K562 (cell line): ENCODE measurements at regions not wholly inside any gene's neighbourhood (a gene's known extent, or its start where the extent isn't known, plus 50 kb on each side); places are given as distances from the start of the nearest gene placed in this dataset.
"Not testable (repeated sequence)": the region's sequence is repeated elsewhere in the genome, so short reads cannot be mapped to it uniquely, and the experiment has no call there.

Source experiments
- ATAC-seq: fragments of 200-7000 bp; cut with Tn5 transposase; 3 replicates; pipeline ENCODE4 v1.9.1; 2020; ENCODE audit warnings: moderate library complexity
- BruUV-seq: library from RNA; stranded (reverse); fragments of 400-500 nt; replicated peaks from 2 replicates; lab custom pipeline; 2021; lab: Mats Ljungman, UMichigan
- CTCF ChIA-PET: fragments of 300-600 bp; formaldehyde crosslinking; extraction: SDS; loops from one replicate; lab custom pipeline; 2021; ENCODE audit warnings: low intra/inter-chr PET ratio; lab: Yijun Ruan, JAX
- POLR2A ChIA-PET: fragments of 300-600, 350-650 bp; sonication (Branson Sonifier 250); formaldehyde crosslinking; extraction: SDS; loops from one replicate; lab custom pipeline; 2021; ENCODE audit warnings: antibody characterized with exemption, inconsistent platforms; lab: Yijun Ruan, JAX
- DNase-seq, 4 experiments: peaks; one replicate each; pipeline versions ENCODE4 v3.0.0 to v3.0.0-alpha.2; 2011 to 2018; ENCODE audit warnings: low spot score in 3 of 4, mixed read lengths in 3 of 4; ENCODE audit errors: extremely low read depth in 1 of 4
- FAIRE-seq: peaks from 2 replicates; lab custom pipeline; 2011; peaks lifted over from hg19 to GRCh38; lab: Jason Lieb, UNC
- H2AFZ ChIP-seq: 2 replicates; pipeline ENCODE4 v1.6.0; 2011; ENCODE audit warnings: low read depth, low read length, control low read depth, inconsistent platforms
- H3K27ac ChIP-seq: fragments of 200-600 bp; 3 replicates; pipeline ENCODE4 v1.8.0; 2011; ENCODE audit warnings: low read depth, mild to moderate bottlenecking, control low read depth, inconsistent platforms, low read length, moderate library complexity, mixed read lengths; ENCODE audit errors: extremely low read depth
- H3K27me3 ChIP-seq, 2 experiments: fragments of 300-600 bp in 1 of 2; 2 replicates in 1 of 2; 3 replicates in 1 of 2; pipeline versions ENCODE4 v1.6.0 to v1.8.0; 2011; ENCODE audit warnings: inconsistent platforms in 2 of 2, low read length in 2 of 2, mild to moderate bottlenecking in 1 of 2, mixed read lengths in 1 of 2, moderate library complexity in 1 of 2; ENCODE audit not compliant: control insufficient read depth in 2 of 2, insufficient read depth in 2 of 2
- H3K36me3 ChIP-seq: fragments of 300-600 bp; 3 replicates; pipeline ENCODE4 v1.8.0; 2011; ENCODE audit warnings: mild to moderate bottlenecking, low read length, inconsistent platforms; ENCODE audit not compliant: control insufficient read depth, insufficient read depth
- H3K4me1 ChIP-seq, 2 experiments: fragments of 200-600 bp in 1 of 2; replicated peaks in 1 of 2; 2 replicates in 1 of 2; 3 replicates in 1 of 2; pipeline versions ENCODE4 v1.5.1 to v1.8.0; 2011; ENCODE audit warnings: inconsistent platforms in 2 of 2, low read length in 2 of 2, mild to moderate bottlenecking in 1 of 2, mixed read lengths in 1 of 2, moderate library complexity in 1 of 2; ENCODE audit not compliant: control insufficient read depth in 2 of 2, insufficient read depth in 2 of 2
- H3K4me2 ChIP-seq: 2 replicates; pipeline ENCODE4 v1.6.1; 2011; ENCODE audit warnings: low read length, control low read depth, inconsistent platforms, mixed read lengths; ENCODE audit not compliant: insufficient read depth
- H3K4me3 ChIP-seq: fragments of 200-600 bp; sonication (generic), shearing (Covaris generic); 2 replicates; pipeline ENCODE4 v1.5.1; 2016; ENCODE audit warnings: control low read depth, inconsistent platforms
- H3K79me2 ChIP-seq: fragments of 200-600 bp; 3 replicates; pipeline ENCODE4 v1.8.0; 2011; ENCODE audit warnings: low read length, inconsistent platforms; ENCODE audit not compliant: control insufficient read depth, insufficient read depth
- H3K9ac ChIP-seq, 2 experiments: 2 replicates each; pipeline versions ENCODE4 v1.6.0 to v1.6.1; 2011; ENCODE audit warnings: low read depth in 2 of 2, low read length in 2 of 2, control low read depth in 1 of 2, inconsistent platforms in 1 of 2, mild to moderate bottlenecking in 1 of 2, mixed read lengths in 1 of 2; ENCODE audit not compliant: insufficient read depth in 1 of 2
- H3K9me1 ChIP-seq: one replicate; pipeline ENCODE4 v1.6.0; 2011; ENCODE audit warnings: inconsistent platforms, mild to moderate bottlenecking, low read length, moderate library complexity; ENCODE audit not compliant: control insufficient read depth, insufficient read depth
- H3K9me3 ChIP-seq: replicated peaks from 2 replicates; pipeline ENCODE4 v1.5.1; 2011; ENCODE audit warnings: low read depth, low read length, inconsistent platforms; ENCODE audit not compliant: control insufficient read depth, insufficient read depth
- H4K20me1 ChIP-seq: replicated peaks from 2 replicates; pipeline ENCODE4 v1.6.1; 2011; ENCODE audit warnings: low read length, inconsistent platforms, mixed read lengths; ENCODE audit not compliant: control insufficient read depth, insufficient read depth
- HEY1 ChIP-seq: fragments of 250-450 bp; sonication (Bioruptor Pico); IDR thresholded peaks from 2 replicates; pipeline ENCODE4 v1.5.0; 2020; ENCODE audit warnings: mild to moderate bottlenecking, moderate library complexity, borderline replicate concordance
- NFIC ChIP-seq: fragments of 450-650 bp; IDR thresholded peaks from 2 replicates; pipeline ENCODE4 v1.6.1; 2017; ENCODE audit warnings: mild to moderate bottlenecking, inconsistent platforms
- NFIX ChIP-seq: fragments of 250-450 bp; sonication (Bioruptor Pico); IDR thresholded peaks from 2 replicates; pipeline ENCODE4 v1.4.0; 2020; ENCODE audit warnings: low read depth, mild to moderate bottlenecking, moderate library complexity
- WGBS: fragments of 100-300 bp; shearing (Covaris generic); methylation state at CpG from one replicate; pipeline ENCODE4 v1.1.6; 2016; ENCODE audit warnings: low coverage, mixed read lengths; ENCODE audit not compliant: insufficient coverage; ENCODE audit errors: missing lambda C conversion rate; 5-methylcytosine and 5-hydroxymethylcytosine counted together
- in situ Hi-C: fragments of 300-500 bp; cut with MboI; formaldehyde crosslinking; loops from 4 replicates; pipeline ENCODE4 v1.15.0; 2018; ENCODE audit warnings: inconsistent platforms, mixed read lengths
- intact Hi-C: fragments of 100-400 bp; cut with micrococcal nuclease; formaldehyde crosslinking; loops from 2 replicates; pipeline ENCODE4 v1.14.2; 2022

DNA sequence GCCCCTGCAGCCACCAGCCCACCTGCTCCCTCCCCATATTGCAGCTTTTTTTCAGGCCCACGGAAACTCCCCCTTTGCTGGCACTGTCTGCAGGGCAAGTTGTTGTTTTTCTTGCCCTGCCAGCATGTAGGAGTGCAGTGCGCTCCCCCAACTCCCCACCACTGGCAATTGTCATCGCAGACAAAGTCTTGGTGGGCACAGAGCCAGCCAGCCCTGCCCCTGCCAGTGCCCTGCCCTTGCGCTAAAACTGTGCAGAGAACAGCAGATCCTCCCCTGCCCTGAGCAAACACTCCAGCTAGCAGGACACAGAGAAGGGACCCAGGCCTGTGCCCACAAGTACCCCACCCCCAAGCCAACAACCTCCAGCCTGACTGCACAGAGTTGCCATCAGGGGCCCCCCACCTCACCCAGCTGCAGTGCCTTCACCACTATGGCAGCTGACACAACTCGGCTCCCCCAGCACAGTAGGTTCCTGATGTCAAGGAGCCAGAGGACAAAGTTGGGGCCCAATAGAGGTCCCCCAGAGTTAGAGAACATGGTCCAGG, 158.1 kb upstream of the ARHGAP42 start:
- Histone ChIP-seq H3K9ac (no peak overlapping the region), H4K20me1 (no peaks in the 10 kb centered on the region), H3K27me3 (no peaks in the 10 kb centered on the region)
- ChIA-PET POLR2A (interaction anchor here (0.5 to 0.8 kb wide), 2 partner anchors 15 to 43 kb away, joined by 3 read pairs; no protein-coding TSS in a partner anchor), CTCF (no interaction called here)
- no peak for TF ChIP-seq HEY1 (CRISPR knock-in tag)
- TF ChIP-seq, all 486 proteins: peak for 0
- H3K36me3 ChIP-seq = no peaks in the 10 kb centered on the region
- intact Hi-C loops = no loop called here
- no peak overlapping the region for H3K27ac ChIP-seq
- DNase-seq (no peak), ATAC-seq (no peak), FAIRE-seq (no peak)
- H3K4me2 ChIP-seq = no peak overlapping the region
- no TSS peak for BruUV-seq
- in situ Hi-C loops = no loop called here
- H3K9me1 ChIP-seq = no peaks in the 10 kb centered on the region
- H3K4me1 ChIP-seq = no peaks in the 10 kb centered on the region
- no peaks in the 10 kb centered on the region for H3K79me2 ChIP-seq
- no peaks in the 10 kb centered on the region for H3K9me3 ChIP-seq
- H2AFZ ChIP-seq = no peak overlapping the region
- no peak overlapping the region for H3K4me3 ChIP-seq
- 0% methylated on average over 5 of the region's 5 CpGs for WGBS

DNA sequence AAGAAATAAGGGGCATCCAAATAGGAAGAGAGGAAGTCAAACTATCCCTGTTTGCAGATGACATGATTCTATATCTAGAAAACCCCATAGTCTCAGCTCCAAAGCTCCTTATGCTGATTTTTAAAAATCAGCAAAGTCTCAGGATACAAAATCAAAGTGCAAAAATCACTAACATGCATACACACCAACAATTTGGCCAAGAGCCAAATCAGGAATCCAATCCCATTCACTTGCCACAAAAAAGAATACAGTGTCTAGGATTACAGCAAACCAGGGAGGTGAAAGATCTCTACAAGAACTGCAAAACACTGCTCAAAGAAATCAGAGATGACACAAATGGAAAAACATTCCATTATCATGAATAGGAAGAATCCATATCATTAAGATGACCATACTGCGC, 155.8 kb upstream of the ARHGAP42 start:
- H4K20me1 ChIP-seq, H3K79me2 ChIP-seq, DNase-seq, H3K4me3 ChIP-seq, ATAC-seq, H3K27me3 ChIP-seq, H2AFZ ChIP-seq, H3K9me1 ChIP-seq, H3K9me3 ChIP-seq, in situ Hi-C loops, H3K9ac ChIP-seq, H3K4me2 ChIP-seq, H3K27ac ChIP-seq, FAIRE-seq, intact Hi-C loops, H3K36me3 ChIP-seq, POLR2A ChIA-PET, H3K4me1 ChIP-seq, BruUV-seq, CTCF ChIA-PET: not testable (repeated sequence)
- WGBS = 21% methylated on average over 1 of the region's 1 CpG
- TF ChIP-seq NFIC (peak; percentile 70), NFIX (CRISPR knock-in tag) (peak; percentile 53; the same call in 1 of the 2 replicates)
